GM19372 (cell line): ENCODE measurements at regions not wholly inside any gene's neighbourhood (a gene's known extent, or its start where the extent isn't known, plus 50 kb on each side); places are given as distances from the start of the nearest gene placed in this dataset.

Experiments used
- ATAC-seq: cut with Tn5 transposase; IDR thresholded peaks from one replicate; pipeline ENCODE4 v1.9.1; 2021; ENCODE audit warnings: mild to moderate bottlenecking, low read depth, moderate library complexity; ENCODE audit not compliant: unreplicated experiment

- no peak for ATAC-seq
Measured at GRCh38 chr6:15996030-15996429, 132.9 kb upstream of the MYLIP start.

GRCh38 chr6:15995493-15995892, 133.4 kb upstream of the MYLIP start:
- no peak for ATAC-seq

- ATAC-seq: no peak
Measured at GRCh38 chr6:15994814-15995459, 133.9 kb upstream of the MYLIP start.

DNA sequence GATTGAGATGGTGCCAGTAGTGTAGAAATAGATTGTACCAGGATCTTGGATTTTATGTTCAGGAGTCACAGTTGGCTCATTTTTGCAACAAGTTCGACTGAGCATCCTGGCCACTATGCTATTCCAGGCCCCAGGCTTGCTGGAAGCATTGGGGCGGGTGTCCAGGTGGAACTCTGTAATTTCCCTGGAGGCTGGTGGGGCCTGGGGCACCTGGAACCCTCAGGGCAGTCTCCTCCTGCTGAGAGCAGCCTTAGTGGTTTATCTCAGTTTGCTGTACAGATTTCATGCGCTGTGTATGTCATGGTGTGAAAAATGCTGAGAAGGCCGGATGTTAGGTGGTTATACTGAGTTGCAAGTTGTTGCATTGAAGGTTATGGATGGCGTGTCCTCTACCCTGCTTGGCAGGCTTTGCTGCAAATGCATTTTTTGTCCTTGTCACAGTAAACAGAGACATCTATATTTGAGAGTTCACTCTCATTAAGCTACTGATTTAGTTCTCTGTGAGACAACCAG, 135.1 kb upstream of the MYLIP start:
- ATAC-seq: no peak

GRCh38 chr6:15990179-15990578, 138.7 kb upstream of the MYLIP start:
- ATAC-seq: no peak

GRCh38 chr6:15989397-15989796, 139.5 kb upstream of the MYLIP start:
- ATAC-seq: no peak

- no peak for ATAC-seq
Measured at GRCh38 chr6:15987569-15987968, 141.3 kb upstream of the MYLIP start.

DNA sequence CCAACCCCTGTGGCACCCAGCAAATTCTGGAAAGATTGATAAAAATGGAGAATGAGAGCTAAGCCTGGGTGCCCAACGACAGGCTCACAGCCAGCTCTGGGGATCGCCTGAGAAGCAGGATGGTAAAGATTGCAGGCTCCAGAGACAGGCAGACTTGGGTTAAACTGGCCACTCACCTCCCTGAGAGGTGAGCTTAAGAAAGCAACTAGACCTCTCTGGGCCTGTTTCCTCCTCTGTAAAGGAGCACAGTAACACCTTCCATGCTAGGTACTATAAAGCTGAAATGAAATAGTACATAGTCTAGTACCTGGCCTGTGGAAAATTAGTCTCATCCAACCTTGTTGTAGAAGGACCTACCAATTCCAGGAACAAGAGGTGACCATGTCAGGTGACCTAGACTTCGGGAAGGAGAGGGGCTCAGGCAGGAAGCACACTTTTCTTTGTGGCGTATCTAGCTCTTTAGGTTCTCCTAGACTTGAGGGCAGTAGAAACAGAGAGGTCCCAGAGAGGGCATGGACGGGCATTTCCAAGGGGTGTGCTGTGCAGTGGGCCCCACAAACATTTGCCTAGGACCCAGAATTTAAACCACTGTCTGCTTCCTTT, 142.8 kb upstream of the MYLIP start:
- ATAC-seq: no peak

DNA sequence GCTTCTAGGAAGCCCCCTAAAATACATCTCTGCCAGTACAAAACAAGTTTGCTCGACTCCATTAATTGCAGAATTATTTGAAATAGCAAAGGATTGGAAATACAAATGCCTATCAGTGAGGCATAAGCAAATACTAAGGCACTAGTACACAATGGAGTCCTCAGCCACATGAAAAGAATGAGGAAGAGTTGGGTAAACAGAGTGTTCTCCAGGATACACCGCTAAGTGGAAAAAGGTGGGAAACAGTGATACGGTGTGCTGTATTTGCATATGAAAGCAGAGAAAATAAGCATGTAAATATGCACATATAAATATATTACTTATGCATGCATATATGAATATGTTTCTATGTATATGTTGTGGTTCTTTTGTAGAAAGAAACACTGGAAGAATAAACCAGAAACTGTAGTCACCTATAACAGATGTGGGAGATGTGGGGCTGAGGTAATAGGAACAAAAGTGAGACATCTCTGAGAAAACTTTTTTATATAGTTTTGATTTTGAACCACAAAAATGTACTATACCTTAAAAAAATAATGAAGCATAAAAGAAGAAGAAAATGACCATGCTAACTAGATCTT, 143.4 kb upstream of the MYLIP start:
- no peak for ATAC-seq

DNA sequence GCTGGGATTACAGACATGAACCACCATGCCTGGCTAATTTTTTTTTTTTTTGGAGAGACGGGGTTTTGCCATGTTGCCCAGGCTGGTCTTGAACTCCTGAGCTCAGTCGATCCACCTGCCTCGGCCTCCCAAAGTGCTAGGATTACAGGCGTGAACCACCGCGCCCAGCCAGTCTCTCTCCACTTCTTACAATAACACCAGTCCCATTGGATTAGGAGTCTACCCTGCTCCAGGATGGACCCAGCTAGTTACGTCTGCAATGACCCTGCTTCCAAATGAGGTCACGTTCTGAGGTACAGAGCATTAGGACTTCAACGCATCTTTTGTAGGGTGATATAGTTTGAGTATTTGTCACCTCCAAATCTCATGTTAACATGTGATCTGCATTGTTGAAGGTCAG, 146.9 kb upstream of the MYLIP start:
- ATAC-seq: no peak

DNA sequence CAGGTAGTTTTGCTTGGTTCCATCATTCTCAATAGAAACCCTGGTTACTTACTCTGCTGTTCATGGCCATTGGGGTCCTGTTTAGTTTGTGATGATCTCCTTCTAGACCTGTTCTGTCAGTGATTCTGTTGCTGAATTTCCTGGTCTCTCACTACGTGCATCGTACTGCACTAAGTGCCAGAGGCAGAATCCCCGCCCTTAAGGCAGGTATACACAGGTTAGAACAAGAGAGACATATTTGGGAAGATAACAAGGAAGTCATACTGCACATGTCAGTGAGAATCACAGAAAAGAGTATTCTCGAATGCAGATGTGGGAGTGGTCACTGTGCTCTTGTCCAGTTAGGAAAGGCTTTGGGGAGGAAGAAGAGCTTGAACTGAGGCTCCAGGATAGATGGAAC, 148.1 kb upstream of the MYLIP start:
- no peak for ATAC-seq

GRCh38 chr6:15978426-15978825, 150.5 kb upstream of the MYLIP start:
- ATAC-seq: no peak

DNA sequence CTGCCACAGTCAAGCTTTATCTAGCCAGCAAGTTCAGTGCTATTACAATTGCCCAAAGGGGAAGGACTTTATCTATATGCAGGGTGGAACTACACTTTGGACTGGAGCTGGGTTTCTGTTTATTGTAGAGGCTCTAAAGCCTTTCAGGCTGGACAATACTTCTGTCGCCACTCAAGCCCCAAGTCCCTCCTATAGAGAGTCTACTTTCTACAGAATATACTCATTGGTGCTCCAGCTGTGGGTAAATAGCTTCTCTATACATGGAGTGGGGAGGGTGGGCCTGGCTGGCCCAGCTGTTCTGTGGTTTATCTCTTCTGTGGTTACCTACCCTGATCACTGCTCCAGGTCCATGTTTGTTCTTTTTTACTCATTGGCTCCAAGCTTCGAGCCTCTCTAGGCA, 151.8 kb upstream of the MYLIP start:
- ATAC-seq: no peak

- ATAC-seq: no peak
Measured at GRCh38 chr6:15974817-15975216, 154.1 kb upstream of the MYLIP start.

GRCh38 chr6:15970517-15970916, 158.4 kb upstream of the MYLIP start:
- ATAC-seq: no peak

GRCh38 chr6:15969236-15969778, 159.6 kb upstream of the MYLIP start:
- ATAC-seq: no peak

- ATAC-seq: no peak
Measured at GRCh38 chr6:15968519-15968918, 160.4 kb upstream of the MYLIP start.

GRCh38 chr6:15966000-15966520, 162.8 kb upstream of the MYLIP start:
- ATAC-seq: no peak

- ATAC-seq: no peak
Measured at GRCh38 chr6:15962449-15962764, 166.5 kb upstream of the MYLIP start.

- ATAC-seq: no peak
Measured at GRCh38 chr6:15961635-15962448, 167.0 kb upstream of the MYLIP start.
